CD4-positive, alpha-beta T cell treated with Interleukin-21 for 1 hour (primary cell): ENCODE measurements at regions not wholly inside any gene's neighbourhood (a gene's known extent, or its start where the extent isn't known, plus 50 kb on each side); places are given as distances from the start of the nearest gene placed in this dataset.
"Not testable (repeated sequence)": the region's sequence is repeated elsewhere in the genome, so short reads cannot be mapped to it uniquely, and the experiment has no call there.

ENCODE experiments used
- DNase-seq: peaks from one replicate; pipeline ENCODE4 v3.0.0-alpha.2; 2020

- no peak for DNase-seq
Observed at GRCh38 chr12:105423237-105423636, 92.7 kb downstream of the C12orf75 start.

DNA sequence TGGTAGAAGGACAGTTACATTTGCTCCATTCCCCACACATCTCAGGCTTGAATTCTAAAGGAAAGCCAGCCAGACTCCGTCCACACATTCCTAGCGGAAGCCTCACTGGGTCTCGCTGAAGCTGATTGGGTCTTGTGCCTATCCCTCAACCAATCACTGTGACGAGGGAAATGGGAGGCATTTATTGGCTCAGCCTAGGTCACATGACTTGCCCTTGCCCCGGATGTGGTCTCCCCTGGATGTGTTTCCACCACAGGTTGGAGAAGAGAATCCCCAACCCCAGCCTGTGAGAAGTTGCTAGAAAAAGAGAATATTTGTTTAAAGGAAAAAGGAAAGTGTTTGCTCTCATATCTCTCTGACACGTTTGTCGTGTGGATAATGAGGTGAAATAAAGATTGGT lies 93.4 kb downstream of the C12orf75 start:
- DNase-seq = no peak

DNA sequence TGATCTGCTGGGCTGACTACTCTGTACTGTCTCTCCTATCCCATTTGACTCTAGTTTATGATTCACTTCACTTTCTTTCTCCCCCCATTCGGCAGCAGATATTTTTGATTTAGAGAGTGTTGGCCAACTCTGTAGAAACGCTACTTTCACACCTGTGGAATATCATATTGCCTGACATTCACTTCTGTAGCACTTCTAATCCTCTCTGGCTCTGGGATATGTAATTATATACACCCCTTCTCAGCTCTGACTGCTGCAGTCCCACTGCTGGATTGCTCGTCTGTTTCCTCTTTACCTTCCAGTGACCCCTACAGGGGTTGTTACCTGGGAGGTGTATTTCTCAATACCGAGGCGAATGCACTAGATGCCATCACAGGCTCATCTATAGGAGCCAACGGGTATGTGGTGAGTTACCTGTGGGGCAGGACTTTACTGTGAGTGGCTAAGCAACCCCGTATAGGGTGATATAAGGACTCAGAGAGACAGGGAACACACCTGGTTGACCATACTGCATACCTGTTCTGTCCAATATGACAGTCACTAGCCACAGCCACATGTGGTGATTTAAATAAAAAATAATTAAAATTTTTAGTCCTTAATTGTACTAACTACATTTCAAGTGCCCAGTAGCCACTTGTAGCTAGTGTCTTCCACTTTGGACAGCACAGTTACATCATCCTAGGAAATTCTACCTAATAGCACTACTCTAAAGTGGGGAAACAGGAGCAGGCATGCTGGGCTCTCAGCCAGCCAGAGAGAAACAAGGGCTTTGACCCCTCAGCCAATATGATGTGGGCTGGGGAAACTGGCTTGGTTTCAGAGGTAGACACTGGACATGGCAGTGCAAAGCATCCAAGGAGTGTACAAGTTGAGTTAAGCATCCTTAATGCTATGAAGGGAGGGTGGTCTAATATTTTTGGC lies 95.0 kb downstream of the C12orf75 start:
- no peak for DNase-seq

GRCh38 chr12:105426766-105427165 lies 96.3 kb downstream of the C12orf75 start:
- no peak for DNase-seq

DNA sequence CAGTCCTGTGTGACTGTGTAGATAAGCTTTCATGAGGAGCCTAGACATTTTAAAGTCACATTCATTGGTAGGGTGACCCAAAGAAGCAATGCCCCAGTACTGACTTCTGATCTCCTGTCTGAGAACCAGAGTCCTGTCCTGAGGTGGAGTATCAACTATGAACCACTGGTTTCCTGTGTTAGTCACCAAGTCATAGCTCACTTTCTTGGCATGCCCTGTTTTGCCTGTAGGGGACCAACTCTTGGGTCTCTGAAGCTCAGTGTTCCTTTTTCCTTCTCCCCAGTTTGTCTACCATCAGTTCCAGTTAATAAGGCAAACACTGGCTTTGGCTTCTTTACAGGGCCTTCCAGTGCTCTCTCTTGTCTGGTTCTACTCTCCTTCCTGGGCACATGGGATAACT lies 97.4 kb downstream of the C12orf75 start:
- no peak for DNase-seq

- DNase-seq = no peak
Observed at GRCh38 chr12:105428793-105429395, 98.4 kb downstream of the C12orf75 start.

DNA sequence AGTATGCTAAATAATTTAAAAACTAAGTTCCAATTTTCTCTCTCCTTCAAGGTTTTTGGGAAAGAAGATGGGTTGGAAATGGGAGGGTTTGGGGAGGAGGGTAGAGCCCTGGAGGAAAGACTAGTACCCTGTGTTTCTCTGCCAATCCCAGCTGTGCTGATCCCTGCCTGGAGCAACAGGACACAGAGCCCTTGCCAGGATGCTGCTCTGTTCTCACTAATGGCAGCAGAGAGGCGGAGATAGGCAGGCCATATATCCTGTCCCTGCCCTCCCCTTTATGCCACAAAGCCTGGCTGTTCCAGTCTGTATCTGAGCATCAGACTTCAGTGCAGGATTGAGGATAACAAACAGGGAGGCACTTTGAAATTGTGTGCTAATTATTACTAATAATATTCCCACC lies 99.0 kb downstream of the C12orf75 start:
- no peak for DNase-seq

GRCh38 chr12:105431537-105432100 lies 101.1 kb downstream of the C12orf75 start:
- DNase-seq = no peak

DNA sequence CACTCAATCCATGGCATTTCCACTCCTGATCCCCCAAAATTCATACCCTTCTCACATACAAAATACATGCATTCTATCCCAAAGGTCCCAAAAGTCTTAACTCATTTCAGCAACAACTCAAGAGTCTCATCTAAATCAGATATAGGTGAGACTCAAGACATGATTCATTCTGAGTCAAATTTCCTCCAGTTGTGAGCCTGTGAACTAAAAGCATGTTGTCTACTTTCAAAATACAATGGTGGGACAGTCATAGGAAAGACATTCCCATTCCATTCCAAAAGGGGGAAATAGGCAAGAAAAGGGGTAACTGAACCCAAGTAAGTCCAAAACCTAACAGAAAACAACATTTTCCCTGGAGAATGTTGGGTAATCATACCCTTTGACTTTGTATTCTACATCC lies 103.3 kb downstream of the C12orf75 start:
- no peak for DNase-seq

DNA sequence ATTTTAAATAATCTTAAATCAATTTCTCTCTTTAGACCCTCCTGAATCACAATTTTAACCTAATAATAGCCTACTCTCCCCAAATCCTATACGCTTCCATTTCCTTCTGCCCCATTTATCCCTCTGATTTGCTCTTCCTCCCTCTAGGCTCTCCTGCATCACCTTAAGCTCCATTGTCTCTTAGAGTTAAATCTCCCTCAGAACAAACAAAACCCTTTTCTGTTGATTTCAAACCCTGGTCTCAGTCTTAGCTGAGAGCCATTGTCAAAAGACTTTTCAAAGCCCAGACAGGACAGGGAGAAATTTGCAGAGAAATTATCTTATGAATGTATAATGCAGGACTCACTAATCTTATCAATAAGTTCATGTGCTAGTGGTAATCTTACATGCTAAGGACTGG lies 106.1 kb downstream of the C12orf75 start:
- no peak for DNase-seq

DNA sequence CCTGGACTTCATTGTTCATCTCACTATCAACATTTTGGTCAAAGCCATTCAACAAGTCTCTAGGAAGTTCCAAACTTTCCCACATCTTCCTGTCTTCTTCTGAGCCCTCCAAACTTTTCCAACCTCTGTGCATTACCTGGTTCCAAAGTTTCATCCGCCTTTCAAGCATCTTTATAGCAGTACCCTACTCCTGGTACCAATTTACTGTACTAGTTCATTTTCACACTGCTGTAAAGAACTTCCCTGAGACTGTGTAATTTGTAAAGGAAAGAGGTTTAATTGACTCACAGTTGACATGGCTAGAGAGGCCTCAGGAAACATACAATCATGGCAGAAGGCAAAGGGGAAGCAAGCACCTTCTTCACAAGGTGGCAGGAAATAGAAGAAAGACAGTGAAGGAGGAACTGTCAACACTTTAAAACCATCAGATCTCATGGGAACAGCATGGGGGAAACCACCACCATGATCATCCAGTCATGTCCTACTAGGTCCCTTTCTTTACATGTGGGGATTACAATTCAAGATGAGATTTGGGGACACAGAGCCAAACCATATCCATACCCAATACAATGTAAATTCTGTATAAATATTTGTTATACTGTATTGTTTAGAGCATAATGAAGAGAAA lies 109.7 kb downstream of the C12orf75 start:
- DNase-seq = no peak

DNA sequence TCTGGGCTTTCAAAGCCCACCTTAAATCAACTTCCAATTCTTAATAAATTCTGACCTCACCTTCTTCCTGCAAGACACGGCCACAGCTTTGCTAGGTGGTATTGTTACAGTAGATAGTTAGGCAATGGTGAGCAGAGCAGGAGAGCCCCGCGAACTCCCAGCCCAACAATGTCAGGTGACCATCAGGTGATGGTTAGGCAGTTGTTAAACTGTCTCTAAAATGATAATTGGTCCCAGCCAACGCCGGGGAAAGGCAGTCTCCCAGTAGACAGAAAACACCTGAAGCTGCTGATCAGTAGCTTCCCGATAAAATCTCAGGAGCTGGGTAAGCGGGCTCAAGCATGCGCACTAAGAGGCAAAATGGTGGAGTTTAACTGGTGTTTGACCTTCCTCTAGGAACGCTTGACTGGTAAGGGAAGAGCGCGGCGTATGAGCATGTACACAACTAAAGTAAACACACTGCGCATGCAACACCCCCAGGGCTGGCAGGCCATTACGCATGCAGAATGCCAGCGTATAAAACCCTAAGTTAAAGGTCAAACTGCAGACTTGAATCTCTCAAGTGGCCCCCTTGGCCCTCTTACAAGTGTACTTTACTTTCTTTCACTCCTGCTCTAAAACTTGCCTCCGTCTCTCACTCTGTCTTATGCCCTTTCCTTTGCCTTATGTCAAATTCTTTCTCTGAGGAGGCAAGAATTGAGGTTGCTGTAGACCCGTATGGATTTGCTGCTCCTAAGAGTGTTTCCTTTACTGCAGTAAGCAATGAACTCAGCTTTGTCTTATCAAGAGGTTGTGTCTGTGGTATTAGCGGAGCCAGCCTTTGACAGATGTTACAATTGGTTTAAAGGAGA lies 113.5 kb downstream of the C12orf75 start:
- DNase-seq = no peak

GRCh38 chr12:105444653-105445102 lies 114.2 kb downstream of the C12orf75 start:
- no peak for DNase-seq

DNA sequence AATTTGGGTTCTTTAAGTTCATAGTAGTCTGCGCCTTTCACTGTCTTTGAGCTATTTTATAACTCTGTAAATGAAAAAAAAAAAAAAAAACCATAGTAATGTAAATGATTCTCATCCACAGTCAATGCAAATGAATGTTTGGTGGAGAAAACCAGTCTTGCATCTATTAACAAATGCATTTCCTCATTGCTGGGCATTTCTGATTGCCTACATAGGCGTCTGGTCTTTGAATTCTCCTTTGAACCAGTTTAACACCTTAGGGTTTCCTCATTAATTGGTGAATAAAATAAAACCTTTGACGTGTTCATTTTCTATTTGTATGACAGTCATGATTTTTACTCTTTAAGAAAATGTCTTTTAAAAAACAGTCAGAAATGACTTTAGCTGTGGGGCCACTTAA lies 114.8 kb downstream of the C12orf75 start:
- no peak for DNase-seq

- DNase-seq = no peak
Observed at GRCh38 chr12:105445649-105446048, 115.2 kb downstream of the C12orf75 start.

DNA sequence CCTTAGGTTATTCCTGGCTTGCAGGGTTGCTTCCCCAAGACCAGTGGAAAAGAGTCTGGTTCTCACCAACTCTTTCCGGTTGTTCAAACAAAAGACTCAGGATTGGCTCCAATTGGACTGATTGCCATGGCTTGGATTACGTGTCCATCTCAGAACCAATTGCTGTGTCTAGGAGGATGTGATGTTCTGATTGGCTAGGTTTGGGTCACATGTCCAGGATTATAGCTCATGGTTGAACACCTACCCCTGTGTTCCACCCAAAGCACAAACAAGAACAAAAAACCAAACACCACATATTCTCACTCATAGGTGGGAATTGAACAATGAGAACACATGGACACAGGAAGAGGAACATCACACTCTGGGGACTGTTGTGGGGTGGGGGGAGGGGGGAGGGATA lies 116.0 kb downstream of the C12orf75 start:
- not testable (repeated sequence) for DNase-seq

GRCh38 chr12:105449431-105449830 lies 118.9 kb downstream of the C12orf75 start:
- DNase-seq = no peak

- DNase-seq = no peak
Observed at GRCh38 chr12:105451211-105451610, 120.7 kb downstream of the C12orf75 start.

GRCh38 chr12:105451798-105452197 lies 121.3 kb downstream of the C12orf75 start:
- DNase-seq = no peak

DNA sequence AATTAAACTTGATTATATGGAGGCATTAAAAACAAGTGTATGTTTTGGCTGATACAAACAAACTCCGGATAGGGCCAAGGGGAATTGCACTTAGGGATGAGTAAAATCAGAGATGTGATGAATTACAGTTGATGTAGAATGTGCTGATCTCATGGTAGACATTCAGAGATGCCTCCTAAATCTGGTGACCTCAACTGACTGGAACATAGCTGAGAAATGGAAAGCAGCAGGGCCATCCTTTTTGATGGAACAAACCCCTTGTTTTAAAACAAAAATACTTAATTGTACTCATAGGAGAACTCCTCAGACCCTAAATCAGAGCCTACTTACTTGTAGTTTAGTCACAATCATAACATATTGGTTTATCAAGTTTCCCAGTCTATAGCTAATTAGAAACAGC lies 122.8 kb downstream of the C12orf75 start:
- no peak for DNase-seq

DNA sequence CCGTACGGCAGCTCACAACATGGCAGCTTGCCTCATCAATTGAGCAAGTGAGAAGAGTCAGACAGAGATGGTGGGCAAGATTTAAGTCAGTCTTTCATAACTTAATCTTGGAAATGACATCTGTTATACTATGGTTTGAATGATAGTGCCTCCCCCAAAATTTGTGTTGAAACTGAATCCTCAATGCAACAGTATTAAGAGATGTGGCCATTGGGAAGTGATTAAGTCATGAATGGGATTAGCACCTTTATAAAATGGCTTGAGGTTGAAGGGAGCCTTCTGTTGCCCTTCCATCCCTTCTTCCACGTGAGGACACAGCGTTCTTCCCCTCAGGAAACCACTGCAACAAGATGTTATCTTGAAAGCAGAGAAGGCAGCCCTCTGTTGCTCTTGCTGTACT lies 124.2 kb downstream of the C12orf75 start:
- DNase-seq = no peak

GRCh38 chr12:105455261-105455660 lies 124.8 kb downstream of the C12orf75 start:
- DNase-seq = no peak

- no peak for DNase-seq
Observed at GRCh38 chr12:105457026-105457425, 126.5 kb downstream of the C12orf75 start.
